Gastrocnemius medialis (tissue), 4 donors: ENCODE measurements at regions not wholly inside any gene's neighbourhood (a gene's known extent, or its start where the extent isn't known, plus 50 kb on each side); places are given as distances from the start of the nearest gene placed in this dataset.

ENCODE experiments used
- CTCF ChIP-seq, 5 experiments: fragments of 450-650 bp in 3 of 5; fragments of 200-600 bp in 2 of 5; sonication (generic) in 2 of 5; IDR thresholded peaks in 4 of 5; conservative IDR thresholded peaks in 1 of 5; 1 replicate in 4 of 5; 2 replicates in 1 of 5; pipeline ENCODE4 v1.5.1; 2016 to 2019; ENCODE audit warnings: antibody characterized with exemption in 5 of 5, mild to moderate bottlenecking in 3 of 5, moderate library complexity in 3 of 5
- POLR2A ChIP-seq, 2 donors: fragments of 450-650 bp; IDR thresholded peaks; one replicate each; pipeline ENCODE4 v1.6.1; 2017; ENCODE audit warnings: antibody characterized with exemption in 2 of 2, mild to moderate bottlenecking in 2 of 2, moderate library complexity in 2 of 2

- no peak for TF ChIP-seq CTCF (IDR thresholded peaks at IDR 0.05 in 4 of 5, conservative IDR thresholded peaks at IDR 0.05 in 1 of 5)
- TF ChIP-seq POLR2A (IDR thresholded peaks at IDR 0.05): no peak
Measured at GRCh38 chr6:1136827-1137226, 175.1 kb upstream of the FOXQ1 start.
